Fibroblast of the aortic adventitia (primary cell): ENCODE measurements at regions not wholly inside any gene's neighbourhood (a gene's known extent, or its start where the extent isn't known, plus 50 kb on each side); places are given as distances from the start of the nearest gene placed in this dataset.

Experiments used
- DNase-seq: peaks from one replicate; pipeline ENCODE4 v3.0.0-alpha.2; 2010; ENCODE audit warnings: low read depth
- H3K4me3 ChIP-seq: 2 replicates; pipeline ENCODE4 v1.5.1; 2011; ENCODE audit warnings: low read depth, mild to moderate bottlenecking, control low read depth, low read length, moderate library complexity
- TF ChIP-seq, protein P1 (sequence below): IDR thresholded peaks from 2 replicates; pipeline ENCODE4 v1.5.1; 2011; ENCODE audit warnings: mild to moderate bottlenecking, low read length, control low read depth, inconsistent platforms; ENCODE audit not compliant: insufficient read depth

DNA sequence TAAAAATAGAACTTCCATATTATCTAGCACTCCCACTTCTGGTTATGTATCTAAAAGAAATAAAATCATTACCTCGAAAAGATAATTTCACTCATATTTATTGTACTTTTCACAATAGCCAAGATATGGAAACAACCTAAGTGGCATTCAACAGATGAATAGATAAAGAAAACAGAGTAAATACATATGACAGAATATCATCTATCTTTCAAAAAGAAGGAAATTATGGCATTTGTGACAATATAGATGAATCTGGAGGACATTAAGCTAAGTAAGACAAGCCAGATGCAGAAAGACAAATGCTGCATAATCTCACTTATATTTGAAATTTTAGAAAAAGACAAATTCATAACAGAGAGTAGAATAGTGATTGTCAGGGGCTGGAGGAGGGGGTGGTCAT is 590.0 kb upstream of the ANO3 start:
- no peak for DNase-seq
- no peak overlapping the region for H3K4me3 ChIP-seq
- TF ChIP-seq, protein P1, sequence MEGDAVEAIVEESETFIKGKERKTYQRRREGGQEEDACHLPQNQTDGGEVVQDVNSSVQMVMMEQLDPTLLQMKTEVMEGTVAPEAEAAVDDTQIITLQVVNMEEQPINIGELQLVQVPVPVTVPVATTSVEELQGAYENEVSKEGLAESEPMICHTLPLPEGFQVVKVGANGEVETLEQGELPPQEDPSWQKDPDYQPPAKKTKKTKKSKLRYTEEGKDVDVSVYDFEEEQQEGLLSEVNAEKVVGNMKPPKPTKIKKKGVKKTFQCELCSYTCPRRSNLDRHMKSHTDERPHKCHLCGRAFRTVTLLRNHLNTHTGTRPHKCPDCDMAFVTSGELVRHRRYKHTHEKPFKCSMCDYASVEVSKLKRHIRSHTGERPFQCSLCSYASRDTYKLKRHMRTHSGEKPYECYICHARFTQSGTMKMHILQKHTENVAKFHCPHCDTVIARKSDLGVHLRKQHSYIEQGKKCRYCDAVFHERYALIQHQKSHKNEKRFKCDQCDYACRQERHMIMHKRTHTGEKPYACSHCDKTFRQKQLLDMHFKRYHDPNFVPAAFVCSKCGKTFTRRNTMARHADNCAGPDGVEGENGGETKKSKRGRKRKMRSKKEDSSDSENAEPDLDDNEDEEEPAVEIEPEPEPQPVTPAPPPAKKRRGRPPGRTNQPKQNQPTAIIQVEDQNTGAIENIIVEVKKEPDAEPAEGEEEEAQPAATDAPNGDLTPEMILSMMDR: no peak

DNA sequence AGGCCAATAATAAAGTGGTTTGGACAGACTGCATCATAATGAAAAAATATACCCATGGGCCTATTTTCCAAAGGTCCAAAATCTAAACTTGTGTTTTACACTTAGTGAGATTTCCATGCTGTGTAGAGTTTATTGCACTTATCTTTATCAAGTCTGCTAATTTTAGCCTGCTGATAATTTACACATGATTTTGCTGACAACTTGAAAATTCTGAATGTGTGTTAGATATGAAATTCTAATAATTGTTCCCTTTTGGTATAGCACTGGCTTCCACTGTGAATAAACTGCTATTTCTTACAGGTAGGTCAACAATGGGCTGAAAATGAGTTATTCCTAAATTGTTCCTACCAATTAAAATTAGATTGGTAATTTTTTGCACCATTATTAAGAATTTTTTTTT is 589.1 kb upstream of the ANO3 start:
- no peak overlapping the region for H3K4me3 ChIP-seq
- no peak for DNase-seq
- TF ChIP-seq, protein P1: no peak

DNA sequence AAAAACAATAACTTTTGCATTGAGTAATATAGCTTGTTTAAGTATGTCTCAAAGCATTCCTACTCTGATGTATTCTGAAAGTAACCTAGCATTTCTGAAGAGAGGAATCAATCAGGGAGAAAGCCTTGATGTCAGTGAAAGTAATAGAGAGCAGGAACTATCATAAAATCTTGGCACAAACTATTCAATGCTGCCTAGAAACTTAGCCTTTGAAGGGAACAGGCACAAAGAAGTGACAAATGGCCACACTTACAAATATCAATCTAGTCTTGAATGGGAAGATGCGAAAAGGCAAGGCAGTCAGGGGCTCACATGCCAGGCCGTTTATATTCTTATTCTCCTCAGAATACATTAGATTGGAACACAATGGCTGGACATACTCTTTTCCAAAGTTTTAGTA is 576.5 kb upstream of the ANO3 start:
- no peak overlapping the region for H3K4me3 ChIP-seq
- DNase-seq: no peak
- TF ChIP-seq, protein P1: no peak

DNA sequence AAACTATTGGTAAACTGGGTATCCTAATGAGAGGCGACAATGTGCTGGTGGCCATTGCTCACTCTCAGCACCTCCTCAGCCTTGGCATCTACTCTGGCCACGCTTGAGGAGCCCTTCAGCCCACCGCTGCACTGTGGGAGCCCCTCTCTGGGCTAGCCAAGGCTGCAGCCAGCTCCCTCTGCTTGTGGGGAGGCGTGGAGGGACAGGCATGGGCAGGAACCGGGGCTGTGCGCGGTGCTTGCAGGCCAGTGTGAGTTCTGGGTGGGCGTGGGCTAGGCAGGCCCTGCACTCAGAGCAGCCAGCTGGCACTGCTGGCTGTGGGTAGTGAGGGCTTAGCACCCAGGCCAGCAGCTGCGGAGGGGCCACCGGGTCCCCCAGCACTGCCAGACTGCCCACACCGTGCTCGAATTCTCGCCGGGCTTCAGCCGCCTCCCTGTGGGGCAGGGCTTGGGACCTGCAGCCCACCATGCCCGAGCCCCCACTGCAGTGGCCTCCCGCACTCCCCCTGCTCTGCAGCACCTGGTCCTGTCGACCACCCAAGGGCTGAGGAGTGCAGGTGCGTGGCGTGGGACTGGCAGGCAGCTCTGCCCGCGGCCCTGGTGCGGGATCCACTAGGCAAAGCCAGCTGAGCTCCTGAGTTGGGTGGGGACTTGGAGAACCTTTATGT is 575.9 kb upstream of the ANO3 start:
- no peak for DNase-seq
- TF ChIP-seq, protein P1: no peak
- no peak overlapping the region for H3K4me3 ChIP-seq

DNA sequence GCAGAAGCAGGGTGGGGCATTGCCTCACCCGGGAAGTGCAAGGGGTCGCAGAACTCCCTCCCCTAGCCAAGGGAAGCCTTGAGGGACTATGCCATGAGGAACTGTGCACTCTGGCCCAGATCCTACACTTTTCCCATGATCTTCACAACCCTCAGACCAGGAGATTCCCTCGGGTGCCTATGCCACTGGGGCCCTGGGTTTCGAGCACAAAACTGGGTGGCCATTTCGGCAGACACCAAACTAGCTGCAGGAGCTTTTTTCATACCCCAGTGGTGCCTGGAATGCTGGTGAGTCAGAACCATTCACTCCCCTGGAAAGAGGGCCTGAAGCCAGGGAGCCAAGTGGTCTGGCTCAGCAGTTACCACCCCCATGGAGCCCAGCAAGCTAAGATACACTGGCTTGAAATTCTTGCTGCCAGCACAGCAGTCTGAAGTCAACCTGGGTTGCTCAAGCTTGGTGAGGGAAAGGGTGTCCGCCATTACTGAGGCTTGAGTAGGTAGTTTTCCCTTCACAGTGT is 573.7 kb upstream of the ANO3 start:
- no peak for DNase-seq
- TF ChIP-seq, protein P1: no peak

DNA sequence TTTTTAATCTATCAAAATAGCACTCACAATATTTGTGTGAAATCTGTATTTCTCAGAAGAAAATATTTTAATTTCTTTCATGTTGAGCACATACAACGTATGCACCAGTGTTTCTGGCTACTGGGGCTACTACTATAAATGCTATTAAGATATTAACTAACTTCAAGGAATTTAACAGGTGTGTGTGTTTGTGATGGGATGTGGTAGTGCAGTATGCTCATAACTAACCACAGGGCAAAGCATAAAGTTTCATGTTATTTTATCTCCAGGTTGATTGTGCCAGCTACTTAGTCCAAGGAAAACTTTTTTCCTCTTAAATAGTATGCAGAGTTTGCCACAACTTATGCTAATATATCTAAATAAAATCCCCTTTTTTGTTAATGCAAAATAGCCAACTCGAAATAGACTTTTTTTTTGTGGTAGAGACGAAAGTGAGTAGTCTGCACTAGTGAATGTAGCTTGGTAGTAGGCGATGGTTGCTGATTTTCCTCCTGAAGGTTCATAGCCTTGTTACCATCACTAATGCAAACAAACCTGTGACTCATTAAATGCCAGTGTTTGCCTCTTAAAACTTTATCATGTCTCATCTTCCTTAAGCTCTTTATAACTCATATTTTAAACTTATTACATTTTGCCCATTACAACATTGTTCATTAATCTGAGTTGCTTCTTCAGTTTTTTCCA is 565.5 kb upstream of the ANO3 start:
- TF ChIP-seq, protein P1: no peak
- no peak overlapping the region for H3K4me3 ChIP-seq
- no peak for DNase-seq

More for the DNA sequence above, 573.7 kb upstream of the ANO3 start:
- H3K4me3 ChIP-seq: no peak overlapping the region
